GM19043 (cell line): ENCODE measurements at regions not wholly inside any gene's neighbourhood (a gene's known extent, or its start where the extent isn't known, plus 50 kb on each side); places are given as distances from the start of the nearest gene placed in this dataset.

Source experiments
- ATAC-seq: cut with Tn5 transposase; IDR thresholded peaks from one replicate; pipeline ENCODE4 v1.9.1; 2021; ENCODE audit warnings: low read depth; ENCODE audit not compliant: unreplicated experiment

- ATAC-seq: no peak
These were observed 579.0 kb downstream of the EPHA7 start for GRCh38 chr6:92840246-92840930.

- ATAC-seq: no peak
These were observed 590.6 kb downstream of the EPHA7 start for GRCh38 chr6:92828788-92829187.

- no peak for ATAC-seq
These were observed 592.3 kb downstream of the EPHA7 start for GRCh38 chr6:92827104-92827503.

- no peak for ATAC-seq
These were observed 592.7 kb downstream of the EPHA7 start for GRCh38 chr6:92826633-92827032.

- ATAC-seq: no peak
These were observed 597.1 kb downstream of the EPHA7 start for GRCh38 chr6:92822222-92822621.

- ATAC-seq: no peak
These were observed 598.8 kb downstream of the EPHA7 start for GRCh38 chr6:92820601-92821000.

GRCh38 chr6:92810913-92811312 lies 608.4 kb downstream of the EPHA7 start:
- ATAC-seq: peak; percentile 100

GRCh38 chr6:92806254-92806653 lies 613.1 kb downstream of the EPHA7 start:
- no peak for ATAC-seq

- ATAC-seq: no peak
These were observed 628.0 kb downstream of the EPHA7 start for GRCh38 chr6:92791403-92791802.

GRCh38 chr6:92790381-92790780 lies 629.0 kb downstream of the EPHA7 start:
- ATAC-seq: no peak

- ATAC-seq: no peak
These were observed 635.1 kb downstream of the EPHA7 start for GRCh38 chr6:92784235-92784634.

- ATAC-seq: no peak
These were observed 639.6 kb downstream of the EPHA7 start for GRCh38 chr6:92779746-92780145.

- ATAC-seq: no peak
These were observed 642.1 kb downstream of the EPHA7 start for GRCh38 chr6:92777146-92777740.

GRCh38 chr6:92770540-92770939 lies 648.8 kb downstream of the EPHA7 start:
- ATAC-seq: no peak

GRCh38 chr6:92767101-92767500 lies 652.3 kb downstream of the EPHA7 start:
- no peak for ATAC-seq

GRCh38 chr6:92763680-92764079 lies 655.7 kb downstream of the EPHA7 start:
- ATAC-seq: no peak

GRCh38 chr6:92763274-92763584 lies 656.1 kb downstream of the EPHA7 start:
- no peak for ATAC-seq

GRCh38 chr6:92762443-92763273 lies 656.7 kb downstream of the EPHA7 start:
- ATAC-seq: no peak

- ATAC-seq: no peak
These were observed 660.2 kb downstream of the EPHA7 start for GRCh38 chr6:92759178-92759577.

- ATAC-seq: no peak
These were observed 661.4 kb downstream of the EPHA7 start for GRCh38 chr6:92757925-92758324.

- ATAC-seq: no peak
These were observed 662.4 kb downstream of the EPHA7 start for GRCh38 chr6:92756912-92757311.

- no peak for ATAC-seq
These were observed 665.4 kb downstream of the EPHA7 start for GRCh38 chr6:92753956-92754355.
